ENCODE measurements at regions not wholly inside any gene's neighbourhood (a gene's known extent, or its start where the extent isn't known, plus 50 kb on each side); places are given as distances from the start of the nearest gene placed in this dataset.
"Not testable (repeated sequence)": the region's sequence is repeated elsewhere in the genome, so short reads cannot be mapped to it uniquely, and the experiment has no call there.

- Histone ChIP-seq H3K36me3 (no peaks in the 10 kb centered on the region), H3K4me3 (no peak overlapping the region), H3K27me3 (no peaks in the 10 kb centered on the region), H3K27ac (no peak overlapping the region), H3K9me3 (no peaks in the 10 kb centered on the region), H3K4me1 (no peaks in the 10 kb centered on the region)
- intact Hi-C loops (cut with DNase I): no loop called here
- no peak for TF ChIP-seq POLR2A (IDR thresholded peaks at IDR 0.05)
- TF ChIP-seq POLR2AphosphoS5 (IDR thresholded peaks at IDR 0.05; ENCODE audit: insufficient read depth in 1 of 2, low read depth in 1 of 2): no peak
- no peak for TF ChIP-seq CTCF (IDR thresholded peaks at IDR 0.05)
- no peak for DNase-seq (ENCODE audit: extremely low spot score in 2 of 2)
Measured at GRCh38 chr13:34175551-34175950, 357.6 kb downstream of the RFC3 start.

- no peaks in the 10 kb centered on the region for H3K36me3 ChIP-seq
- H3K4me1 ChIP-seq: no peaks in the 10 kb centered on the region
- no peak overlapping the region for H3K27ac ChIP-seq
- H3K9me3 ChIP-seq: no peaks in the 10 kb centered on the region
- intact Hi-C loops (cut with DNase I): no loop called here
- no peak for DNase-seq (ENCODE audit: extremely low spot score in 2 of 2)
- H3K4me3 ChIP-seq: no peak overlapping the region
- no peak for TF ChIP-seq POLR2AphosphoS5 (IDR thresholded peaks at IDR 0.05; ENCODE audit: insufficient read depth in 1 of 2, low read depth in 1 of 2)
- no peak for TF ChIP-seq POLR2A (IDR thresholded peaks at IDR 0.05)
- no peak for TF ChIP-seq CTCF (IDR thresholded peaks at IDR 0.05)
- no peaks in the 10 kb centered on the region for H3K27me3 ChIP-seq
Measured at GRCh38 chr13:34176633-34177032, 358.7 kb downstream of the RFC3 start.

DNA sequence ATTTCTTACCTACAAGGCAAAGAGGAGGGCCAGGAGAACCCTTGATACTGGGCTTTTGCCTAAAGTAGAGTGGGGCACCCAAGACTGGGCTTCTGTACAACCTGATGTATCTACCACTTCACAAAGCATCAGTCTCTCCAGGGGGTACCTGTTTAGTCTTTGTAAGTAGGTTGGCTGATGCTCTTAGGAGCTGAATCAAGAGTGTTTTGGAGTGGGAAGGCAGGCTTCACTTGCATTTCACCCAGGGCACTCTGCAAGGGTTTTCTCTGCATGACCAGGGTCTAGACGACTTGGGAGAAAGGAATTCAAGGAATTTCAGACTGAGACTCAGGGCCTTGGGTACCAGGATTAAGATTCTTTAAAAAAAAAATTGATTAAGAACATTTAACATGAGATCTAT, 361.5 kb downstream of the RFC3 start:
- Histone ChIP-seq H3K36me3 (no peaks in the 10 kb centered on the region), H3K27me3 (no peaks in the 10 kb centered on the region), H3K27ac (no peak overlapping the region), H3K4me3 (no peak overlapping the region), H3K9me3 (no peaks in the 10 kb centered on the region), H3K4me1 (no peaks in the 10 kb centered on the region)
- intact Hi-C loops (cut with DNase I): no loop called here
- TF ChIP-seq CTCF (IDR thresholded peaks at IDR 0.05) (no peak), POLR2A (IDR thresholded peaks at IDR 0.05) (no peak), POLR2AphosphoS5 (IDR thresholded peaks at IDR 0.05; ENCODE audit: insufficient read depth in 1 of 2, low read depth in 1 of 2) (no peak)
- DNase-seq (ENCODE audit: extremely low spot score in 2 of 2): no peak

- H3K9me3 ChIP-seq: no peaks in the 10 kb centered on the region
- H3K27ac ChIP-seq: no peak overlapping the region
- H3K36me3 ChIP-seq: no peaks in the 10 kb centered on the region
- no peaks in the 10 kb centered on the region for H3K27me3 ChIP-seq
- H3K4me1 ChIP-seq: no peaks in the 10 kb centered on the region
- no peak overlapping the region for H3K4me3 ChIP-seq
- intact Hi-C loops (cut with DNase I): no loop called here
- TF ChIP-seq CTCF (IDR thresholded peaks at IDR 0.05) (no peak), POLR2AphosphoS5 (IDR thresholded peaks at IDR 0.05; ENCODE audit: insufficient read depth in 1 of 2, low read depth in 1 of 2) (no peak), POLR2A (IDR thresholded peaks at IDR 0.05) (no peak)
- no peak for DNase-seq (ENCODE audit: extremely low spot score in 2 of 2)
Measured at GRCh38 chr13:34179927-34180326, 362.0 kb downstream of the RFC3 start.

GRCh38 chr13:34181256-34181655, 363.3 kb downstream of the RFC3 start:
- H3K4me1 ChIP-seq; intact Hi-C loops (cut with DNase I); H3K27ac ChIP-seq; H3K36me3 ChIP-seq; H3K27me3 ChIP-seq; DNase-seq (ENCODE audit: extremely low spot score in 2 of 2); H3K9me3 ChIP-seq; H3K4me3 ChIP-seq: not testable (repeated sequence)

DNA sequence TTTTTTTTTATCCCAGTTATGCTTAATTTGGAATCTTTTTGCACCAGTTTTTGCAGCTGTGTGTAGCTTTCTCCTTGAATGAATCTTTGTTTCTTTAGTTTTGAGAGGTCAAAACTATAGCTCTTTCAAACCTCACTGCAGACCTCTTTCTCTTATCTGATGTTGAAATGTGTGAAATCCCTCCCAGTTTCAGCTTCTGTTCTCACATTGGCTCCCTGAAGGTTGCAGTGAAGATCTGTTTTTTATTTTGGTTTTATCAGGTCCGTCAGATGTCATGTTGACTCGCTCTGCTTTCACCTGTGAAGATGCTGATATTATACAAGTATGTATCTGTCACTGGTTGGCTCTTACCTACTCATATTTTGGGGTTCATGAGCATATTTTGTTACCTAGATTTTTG, 372.0 kb downstream of the RFC3 start:
- TF ChIP-seq CTCF (IDR thresholded peaks at IDR 0.05) (no peak), POLR2AphosphoS5 (IDR thresholded peaks at IDR 0.05; ENCODE audit: insufficient read depth in 1 of 2, low read depth in 1 of 2) (no peak), POLR2A (IDR thresholded peaks at IDR 0.05) (no peak)
- no peak overlapping the region for H3K27ac ChIP-seq

More for the DNA sequence above, 372.0 kb downstream of the RFC3 start:
- intact Hi-C loops (cut with DNase I): no loop called here
- H3K9me3 ChIP-seq: no peaks in the 10 kb centered on the region
- no peaks in the 10 kb centered on the region for H3K27me3 ChIP-seq
- no peak for DNase-seq (ENCODE audit: extremely low spot score in 2 of 2)
- H3K4me1 ChIP-seq: no peaks in the 10 kb centered on the region
- H3K4me3 ChIP-seq: no peak overlapping the region
- no peaks in the 10 kb centered on the region for H3K36me3 ChIP-seq

All from vagina (tissue), 2 donors.